ENCODE measurements at regions not wholly inside any gene's neighbourhood (a gene's known extent, or its start where the extent isn't known, plus 50 kb on each side); places are given as distances from the start of the nearest gene placed in this dataset.

GRCh38 chr20:57066126-57066900 is 200.1 kb downstream of the BMP7 start:
- peak; percentile 14 for DNase-seq

GRCh38 chr20:57069442-57069841 is 197.0 kb downstream of the BMP7 start:
- DNase-seq, result peak; percentile 31

GRCh38 chr20:57070296-57070695 is 196.1 kb downstream of the BMP7 start:
- no peak for DNase-seq

- DNase-seq, result no peak
Measured at GRCh38 chr20:57071283-57071731, 195.1 kb downstream of the BMP7 start.

- peak; percentile 38 for DNase-seq
Measured at GRCh38 chr20:57071954-57072583, 194.4 kb downstream of the BMP7 start.

GRCh38 chr20:57073402-57073801 is 193.0 kb downstream of the BMP7 start:
- DNase-seq, result no peak

GRCh38 chr20:57074386-57074785 is 192.1 kb downstream of the BMP7 start:
- DNase-seq, result peak; percentile 38

- no peak for DNase-seq
Measured at GRCh38 chr20:57075181-57075580, 191.3 kb downstream of the BMP7 start.

GRCh38 chr20:57075603-57076002 is 190.8 kb downstream of the BMP7 start:
- no peak for DNase-seq

GRCh38 chr20:57076152-57076652 is 190.2 kb downstream of the BMP7 start:
- peak; percentile 27 for DNase-seq

GRCh38 chr20:57076951-57077350 is 189.5 kb downstream of the BMP7 start:
- DNase-seq, result no peak

GRCh38 chr20:57078116-57078515 is 188.3 kb downstream of the BMP7 start:
- no peak for DNase-seq

GRCh38 chr20:57079031-57080005 is 187.1 kb downstream of the BMP7 start:
- DNase-seq, result no peak

- no peak for DNase-seq
Measured at GRCh38 chr20:57080796-57081195, 185.6 kb downstream of the BMP7 start.

GRCh38 chr20:57082357-57082945 is 184.0 kb downstream of the BMP7 start:
- no peak for DNase-seq

GRCh38 chr20:57083072-57083471 is 183.4 kb downstream of the BMP7 start:
- no peak for DNase-seq

GRCh38 chr20:57086066-57086465 is 180.4 kb downstream of the BMP7 start:
- DNase-seq, result no peak

- no peak for DNase-seq
Measured at GRCh38 chr20:57087102-57087501, 179.3 kb downstream of the BMP7 start.

- no peak for DNase-seq
Measured at GRCh38 chr20:57087705-57088104, 178.7 kb downstream of the BMP7 start.

- DNase-seq, result no peak
Measured at GRCh38 chr20:57088436-57088835, 178.0 kb downstream of the BMP7 start.

- peak; percentile 81 for DNase-seq
Measured at GRCh38 chr20:57089699-57090144, 176.7 kb downstream of the BMP7 start.

Measured in activated effector memory CD4-positive, alpha-beta T cell treated with anti-CD3 and anti-CD28 coated beads, Interleukin-2, amount 50 U/mL, for 16 hours (primary cell).